Transverse colon (tissue), 4 donors: ENCODE measurements at regions not wholly inside any gene's neighbourhood (a gene's known extent, or its start where the extent isn't known, plus 50 kb on each side); places are given as distances from the start of the nearest gene placed in this dataset.

Experiments
- DNase-seq: peaks from one replicate; pipeline ENCODE4 v3.0.0-alpha.2; 2019
- H3K27ac ChIP-seq, 4 donors: fragments of 200-600 bp; sonication (generic); 2 replicates each; pipeline ENCODE4 v1.5.1; 2016 to 2018; ENCODE audit warnings: inconsistent platforms in 4 of 4
- H3K27me3 ChIP-seq: fragments of 200-600 bp; sonication (generic); 2 replicates; pipeline ENCODE4 v1.5.1; 2017; ENCODE audit warnings: inconsistent platforms
- H3K36me3 ChIP-seq, 4 donors: fragments of 200-600 bp; sonication (generic); 2 replicates each; pipeline ENCODE4 v1.5.1; 2017 to 2019; ENCODE audit warnings: inconsistent platforms in 4 of 4
- H3K4me1 ChIP-seq, 4 donors: fragments of 200-600 bp; sonication (generic); 2 replicates each; pipeline ENCODE4 v1.5.1; 2017 to 2020; ENCODE audit warnings: inconsistent platforms in 4 of 4
- H3K4me3 ChIP-seq, 4 donors: fragments of 200-600 bp; sonication (generic); 1 replicate in 1 of 4; 2 replicates in 3 of 4; pipeline versions ENCODE4 v1.5.1 to v1.6.1; 2017 to 2019; ENCODE audit warnings: inconsistent platforms in 4 of 4
- H3K9me3 ChIP-seq, 2 donors: fragments of 200-600 bp; sonication (generic); 2 replicates each; pipeline ENCODE4 v1.5.1; 2017 to 2019; ENCODE audit warnings: inconsistent platforms in 2 of 2
- EP300 ChIP-seq: sonication (generic); formaldehyde crosslinking; IDR thresholded peaks from one replicate; pipeline ENCODE4 v1.6.1; 2017; ENCODE audit warnings: antibody characterized with exemption, low read depth
- POLR2A ChIP-seq: fragments of 450-650 bp; IDR thresholded peaks from one replicate; pipeline ENCODE4 v1.6.1; 2016; ENCODE audit warnings: antibody characterized with exemption, mild to moderate bottlenecking, moderate library complexity
- POLR2AphosphoS5 ChIP-seq, 3 donors: sonication (generic); formaldehyde crosslinking; IDR thresholded peaks; one replicate each; pipeline ENCODE4 v1.6.1; 2016; ENCODE audit warnings: antibody characterized with exemption in 3 of 3
- WGBS, 2 donors: methylation state at CpG; one replicate each; pipeline ENCODE4 v1.1.5; 2018; ENCODE audit warnings: low coverage in 1 of 2; 5-methylcytosine and 5-hydroxymethylcytosine counted together
- in situ Hi-C, 4 donors: fragments of 200-750 bp; cut with MboI; loops; one replicate each; pipeline versions ENCODE4 v1.15.0 to v1.15.1; 2017; ENCODE audit warnings: low sequenced_read_pairs in 3 of 4, low pct_ligation_motif_present in 1 of 4, low pct_unique_long_range_greater_than_20kb in 1 of 4
- intact Hi-C: fragments of 100-400 bp; cut with DNase I; formaldehyde crosslinking; loops from one replicate; pipeline ENCODE4 v1.15.1; 2023; ENCODE audit warnings: low total_unique reads
- TF ChIP-seq, protein P1 (sequence below), 5 experiments: fragments of 200-600 bp in 3 of 5; fragments of 450-650 bp in 2 of 5; sonication (generic) in 3 of 5; IDR thresholded peaks; 1 replicate in 2 of 5; 2 replicates in 3 of 5; pipeline ENCODE4 v1.5.1; 2016 to 2017; ENCODE audit warnings: antibody characterized with exemption in 5 of 5, inconsistent platforms in 3 of 5, mild to moderate bottlenecking in 2 of 5, moderate library complexity in 1 of 5

DNA sequence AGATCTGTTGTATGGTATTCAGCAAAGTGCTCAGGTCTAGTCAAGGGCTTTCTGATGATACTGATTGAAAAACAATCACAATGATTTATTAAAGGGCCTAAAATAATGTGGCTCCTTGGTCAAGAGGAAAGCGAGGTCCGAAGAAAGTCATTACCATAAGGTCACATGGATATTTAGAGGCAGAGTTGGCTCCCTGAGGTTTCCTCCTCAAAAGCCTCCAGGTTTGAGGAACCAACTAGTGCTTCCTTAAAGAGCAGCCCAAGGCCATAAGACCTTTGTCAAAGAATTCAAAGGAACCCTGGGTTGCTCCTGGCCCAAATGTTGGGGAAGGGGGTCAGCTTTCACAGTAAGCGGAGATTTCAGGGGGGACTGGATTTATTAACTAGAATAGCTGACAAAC, 280.7 kb upstream of the ATP5MC3 start:
- Histone ChIP-seq H3K9me3 (no peaks in the 10 kb centered on the region), H3K27me3 (no peaks in the 10 kb centered on the region), H3K4me3 (no peak overlapping the region), H3K36me3 (no peaks in the 10 kb centered on the region), H3K27ac (no peak overlapping the region), H3K4me1 (no peaks in the 10 kb centered on the region)
- WGBS, 2 donors: 92 to 94% methylated on average over 2 to 3 of the region's 3 CpGs
- TF ChIP-seq, protein P1, sequence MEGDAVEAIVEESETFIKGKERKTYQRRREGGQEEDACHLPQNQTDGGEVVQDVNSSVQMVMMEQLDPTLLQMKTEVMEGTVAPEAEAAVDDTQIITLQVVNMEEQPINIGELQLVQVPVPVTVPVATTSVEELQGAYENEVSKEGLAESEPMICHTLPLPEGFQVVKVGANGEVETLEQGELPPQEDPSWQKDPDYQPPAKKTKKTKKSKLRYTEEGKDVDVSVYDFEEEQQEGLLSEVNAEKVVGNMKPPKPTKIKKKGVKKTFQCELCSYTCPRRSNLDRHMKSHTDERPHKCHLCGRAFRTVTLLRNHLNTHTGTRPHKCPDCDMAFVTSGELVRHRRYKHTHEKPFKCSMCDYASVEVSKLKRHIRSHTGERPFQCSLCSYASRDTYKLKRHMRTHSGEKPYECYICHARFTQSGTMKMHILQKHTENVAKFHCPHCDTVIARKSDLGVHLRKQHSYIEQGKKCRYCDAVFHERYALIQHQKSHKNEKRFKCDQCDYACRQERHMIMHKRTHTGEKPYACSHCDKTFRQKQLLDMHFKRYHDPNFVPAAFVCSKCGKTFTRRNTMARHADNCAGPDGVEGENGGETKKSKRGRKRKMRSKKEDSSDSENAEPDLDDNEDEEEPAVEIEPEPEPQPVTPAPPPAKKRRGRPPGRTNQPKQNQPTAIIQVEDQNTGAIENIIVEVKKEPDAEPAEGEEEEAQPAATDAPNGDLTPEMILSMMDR (IDR thresholded peaks at IDR 0.05): no peak
- TF ChIP-seq EP300 (no peak), POLR2AphosphoS5 (IDR thresholded peaks at IDR 0.05) (no peak), POLR2A (no peak)
- in situ Hi-C loops (no loop called here), intact Hi-C loops (no loop called here)
- no peak for DNase-seq

DNA sequence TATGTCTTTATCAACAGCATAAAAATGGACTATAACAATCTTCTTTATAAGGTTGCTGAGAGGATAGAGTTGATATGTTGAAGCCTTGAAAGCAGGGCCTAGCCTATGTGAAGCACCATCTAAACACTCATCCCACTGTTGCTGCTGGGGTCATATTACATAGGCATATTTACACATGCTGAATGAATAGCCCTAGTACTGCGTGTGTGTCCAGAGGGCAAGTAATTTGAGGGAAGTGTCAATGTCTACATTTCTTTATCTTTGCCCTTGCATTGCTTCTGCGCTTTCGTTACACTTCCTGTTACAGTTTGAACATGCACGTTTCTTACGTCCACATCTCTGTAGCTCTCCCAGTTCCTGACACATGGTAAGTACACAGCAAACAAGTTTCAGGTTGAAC, 280.3 kb upstream of the ATP5MC3 start:
- Histone ChIP-seq H3K4me3 (no peak overlapping the region), H3K27me3 (no peaks in the 10 kb centered on the region), H3K27ac (no peak overlapping the region), H3K9me3 (no peaks in the 10 kb centered on the region), H3K36me3 (no peaks in the 10 kb centered on the region), H3K4me1 (no peaks in the 10 kb centered on the region)
- intact Hi-C loops (no loop called here), in situ Hi-C loops (no loop called here)
- WGBS, 2 donors: 71 to 77% methylated on average over 5 of the region's 5 CpGs
- no peak for DNase-seq
- no peak for TF ChIP-seq EP300
- no peak for TF ChIP-seq POLR2A
- no peak for TF ChIP-seq POLR2AphosphoS5 (IDR thresholded peaks at IDR 0.05)
- TF ChIP-seq, protein P1 (IDR thresholded peaks at IDR 0.05): no peak

DNA sequence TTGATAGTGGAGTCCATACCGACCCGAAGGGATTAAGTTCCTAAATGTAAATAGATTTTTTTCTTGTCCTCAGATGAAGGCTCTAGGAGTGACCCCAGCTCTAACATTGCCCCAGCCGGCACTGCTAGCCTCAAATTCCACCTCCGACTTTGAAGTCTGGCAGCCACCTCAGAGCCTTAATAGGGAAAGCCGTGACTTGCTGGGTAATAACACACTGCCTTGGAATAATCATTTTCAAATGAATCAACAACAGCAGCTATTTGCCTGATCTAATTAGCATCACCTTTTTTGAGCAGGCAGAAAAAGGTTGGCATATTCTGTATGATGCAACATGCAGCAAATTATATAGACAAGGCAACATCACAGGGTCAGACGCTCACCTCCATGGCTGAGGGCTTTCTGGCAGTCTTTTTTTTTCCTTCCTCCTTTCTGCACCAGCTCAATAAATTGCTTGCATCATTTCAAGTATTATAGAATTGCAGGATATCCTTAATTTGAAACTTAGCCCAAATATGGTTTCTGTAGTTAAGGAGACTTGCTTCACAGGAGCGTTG, 276.5 kb upstream of the ATP5MC3 start:
- WGBS, 2 donors: 34 to 50% methylated on average over 4 to 7 of the region's 7 CpGs
- Histone ChIP-seq H3K27ac (no peak overlapping the region), H3K4me1 (no peaks in the 10 kb centered on the region), H3K4me3 (no peak overlapping the region), H3K9me3 (no peaks in the 10 kb centered on the region), H3K36me3 (no peaks in the 10 kb centered on the region), H3K27me3 (no peaks in the 10 kb centered on the region)
- in situ Hi-C loops: no loop called here
- intact Hi-C loops: no loop called here
- TF ChIP-seq EP300 (no peak), POLR2AphosphoS5 (IDR thresholded peaks at IDR 0.05) (no peak), POLR2A (no peak)
- TF ChIP-seq, protein P1 (IDR thresholded peaks at IDR 0.05): no peak
- DNase-seq: no peak

DNA sequence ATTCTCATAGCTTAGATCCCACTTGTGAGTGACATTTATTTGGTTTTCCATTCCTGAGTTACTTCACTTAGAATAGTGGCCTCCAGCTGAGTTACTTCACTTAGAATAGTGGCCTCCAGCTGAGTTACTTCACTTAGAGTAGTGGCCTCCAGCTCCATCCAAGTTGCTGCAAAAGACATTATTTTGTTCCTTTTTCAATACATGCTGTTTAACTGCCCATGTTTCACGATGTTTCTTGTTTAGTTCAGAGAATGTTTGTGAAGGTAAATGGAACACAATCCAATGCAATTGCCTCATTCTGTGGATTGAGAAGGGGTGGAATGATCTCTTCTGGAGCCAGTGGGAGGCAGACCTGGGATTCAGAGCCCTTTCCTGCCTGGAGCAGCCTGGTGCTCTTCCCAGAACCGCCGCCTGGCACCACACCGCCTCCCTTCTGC, 273.5 kb upstream of the ATP5MC3 start:
- in situ Hi-C loops: no loop called here
- H3K9me3 ChIP-seq: no peaks in the 10 kb centered on the region
- intact Hi-C loops: no loop called here
- WGBS, 2 donors: 77 to 79% methylated on average over 4 of the region's 4 CpGs
- H3K4me1 ChIP-seq: no peaks in the 10 kb centered on the region
- no peaks in the 10 kb centered on the region for H3K27me3 ChIP-seq
- H3K4me3 ChIP-seq: no peak overlapping the region
- TF ChIP-seq, protein P1 (IDR thresholded peaks at IDR 0.05): no peak
- TF ChIP-seq POLR2A (no peak), EP300 (no peak), POLR2AphosphoS5 (IDR thresholded peaks at IDR 0.05) (no peak)
- no peak overlapping the region for H3K27ac ChIP-seq
- no peaks in the 10 kb centered on the region for H3K36me3 ChIP-seq
- no peak for DNase-seq
